Heart right ventricle (tissue), 16 donors: ENCODE measurements at regions not wholly inside any gene's neighbourhood (a gene's known extent, or its start where the extent isn't known, plus 50 kb on each side); places are given as distances from the start of the nearest gene placed in this dataset.

Experiments
- ATAC-seq, 8 donors: fragments of 200-7000 bp; cut with Tn5 transposase; one replicate each; pipeline ENCODE4 v1.9.1; 2020; ENCODE audit warnings: mild to moderate bottlenecking in 8 of 8, moderate library complexity in 8 of 8, moderate number of reproducible peaks in 1 of 8
- DNase-seq, 2 donors: peaks; one replicate each; pipeline ENCODE4 v3.0.0-alpha.2; 2020
- H3K27ac ChIP-seq, 10 donors: fragments of 200-600 bp; sonication (generic) in 2 of 10; one replicate each; pipeline versions ENCODE4 v1.5.0 to v1.8.0; 2020 to 2022; ENCODE audit warnings: mild to moderate bottlenecking in 3 of 10
- H3K27me3 ChIP-seq, 7 donors: fragments of 200-600 bp; one replicate each; pipeline ENCODE4 v1.8.0; 2021 to 2022; ENCODE audit warnings: mild to moderate bottlenecking in 2 of 7
- H3K36me3 ChIP-seq, 9 donors: fragments of 200-600 bp; sonication (generic) in 1 of 9; one replicate each; pipeline versions ENCODE4 v1.5.0 to v1.8.0; 2020 to 2022; ENCODE audit warnings: mild to moderate bottlenecking in 2 of 9
- H3K4me1 ChIP-seq, 9 donors: fragments of 200-600 bp; sonication (generic) in 1 of 9; one replicate each; pipeline versions ENCODE4 v1.5.0 to v1.8.0; 2020 to 2022; ENCODE audit warnings: mild to moderate bottlenecking in 4 of 9
- H3K4me3 ChIP-seq, 10 donors: fragments of 200-600 bp; sonication (generic) in 2 of 10; one replicate each; pipeline versions ENCODE4 v1.5.0 to v1.8.0; 2020 to 2022; ENCODE audit warnings: mild to moderate bottlenecking in 7 of 10, moderate library complexity in 2 of 10
- H3K9me3 ChIP-seq, 11 donors: fragments of 200-600 bp in 10 of 11; sonication (generic) in 2 of 11; one replicate each; pipeline versions ENCODE4 v1.5.0 to v1.8.0; 2013 to 2022; ENCODE audit warnings: mild to moderate bottlenecking in 2 of 11, control low read depth in 1 of 11, moderate library complexity in 1 of 11
- WGBS, 2 donors: extraction: QIAGEN DNeasy Blood & Tissue Kit; methylation state at CpG; one replicate each; pipeline ENCODE4 v1.1.7; 2013; ENCODE audit warnings: inconsistent platforms in 1 of 2; 5-methylcytosine and 5-hydroxymethylcytosine counted together
- intact Hi-C, 10 donors: fragments of 100-400 bp; cut with DNase I; formaldehyde crosslinking; loops; one replicate each; pipeline versions ENCODE4 v1.11.1 to v1.14.2; 2022
- TF ChIP-seq, protein P1 (sequence below), 9 donors: fragments of 200-600 bp; sonication (generic) in 2 of 9; IDR thresholded peaks; one replicate each; pipeline versions ENCODE4 v1.5.0 to v1.8.0; 2021 to 2022; ENCODE audit warnings: antibody characterized with exemption in 9 of 9, mild to moderate bottlenecking in 5 of 9, moderate library complexity in 1 of 9
- donor health status: Arrhythmogenic right ventricular cardiomyopathy.
- donor health status: ischemic (EF 13 %, LVEDD 7.1; RV severe dilation, severe dysfunction).
- donor health status: healthy with polysubstance abuse.
- donor health status: DM: no; HTN: yes; CAD: no.
- donor health status: DM: no; HTN: no; CAD: no.
- donor health status: ischemic (EF 25% LVEDD 6.9; RV normal size, moderate dysfunction).
- donor health status: ischemic (EF 25% LVEDD 5.7; RV mildly dilated, moderate dysfunction).
- donor health status: healthy.
- donor health status: DM: yes; HTN: yes; CAD: no.
- donor health status: Ischemic cardiomyopathy.
- donor health status: ischemic (EF 35%, LVEDD 5.7; RV mildly dilated, moderate dysfunction).
- donor health status: nonischemic (EF 11% LVEDD 7.7; RV severe dilation, severe dysfunction).
- donor health status: DM: yes; HTN: yes; CAD: no.
- donor health status: PGD.
- donor health status: ischemic (EF 29% LVEDD 5.4; RV normal size, mild dysfunction).
- donor health status: nonischemic (EF 23%, LVEDD 6.1; RV moderate dilation, normal function).

DNA sequence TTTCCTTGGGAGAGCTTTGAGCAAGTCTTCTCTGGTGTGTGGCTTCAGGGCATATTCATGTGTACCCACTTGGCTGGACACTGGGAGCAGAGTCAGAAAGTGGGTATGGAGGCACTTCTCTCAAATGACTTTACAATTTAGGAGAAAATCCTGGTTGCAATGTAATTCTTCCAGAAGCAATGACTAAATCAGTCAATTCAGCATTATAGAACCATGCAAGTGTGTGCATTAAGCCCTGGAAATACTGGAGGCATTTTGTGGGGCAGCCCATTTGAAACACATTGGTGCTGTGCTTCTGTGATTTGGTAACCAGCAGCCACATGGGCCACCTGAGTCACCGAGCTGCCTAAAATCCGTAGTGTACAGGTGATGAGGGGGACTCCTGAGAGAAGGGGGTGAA lies 94.6 kb upstream of the TAS2R1 start:
- 90 to 97% methylated on average over 2 of the region's 2 CpGs for WGBS, 2 donors
- Histone ChIP-seq H3K27ac (no peak overlapping the region), H3K27me3 (no peaks in the 10 kb centered on the region), H3K36me3 (no peaks in the 10 kb centered on the region), H3K9me3 (no peaks in the 10 kb centered on the region), H3K4me3 (no peak overlapping the region), H3K4me1 (no peaks in the 10 kb centered on the region)
- DNase-seq (no peak), ATAC-seq (no peak)
- TF ChIP-seq, protein P1, sequence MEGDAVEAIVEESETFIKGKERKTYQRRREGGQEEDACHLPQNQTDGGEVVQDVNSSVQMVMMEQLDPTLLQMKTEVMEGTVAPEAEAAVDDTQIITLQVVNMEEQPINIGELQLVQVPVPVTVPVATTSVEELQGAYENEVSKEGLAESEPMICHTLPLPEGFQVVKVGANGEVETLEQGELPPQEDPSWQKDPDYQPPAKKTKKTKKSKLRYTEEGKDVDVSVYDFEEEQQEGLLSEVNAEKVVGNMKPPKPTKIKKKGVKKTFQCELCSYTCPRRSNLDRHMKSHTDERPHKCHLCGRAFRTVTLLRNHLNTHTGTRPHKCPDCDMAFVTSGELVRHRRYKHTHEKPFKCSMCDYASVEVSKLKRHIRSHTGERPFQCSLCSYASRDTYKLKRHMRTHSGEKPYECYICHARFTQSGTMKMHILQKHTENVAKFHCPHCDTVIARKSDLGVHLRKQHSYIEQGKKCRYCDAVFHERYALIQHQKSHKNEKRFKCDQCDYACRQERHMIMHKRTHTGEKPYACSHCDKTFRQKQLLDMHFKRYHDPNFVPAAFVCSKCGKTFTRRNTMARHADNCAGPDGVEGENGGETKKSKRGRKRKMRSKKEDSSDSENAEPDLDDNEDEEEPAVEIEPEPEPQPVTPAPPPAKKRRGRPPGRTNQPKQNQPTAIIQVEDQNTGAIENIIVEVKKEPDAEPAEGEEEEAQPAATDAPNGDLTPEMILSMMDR (IDR thresholded peaks at IDR 0.05) = no peak
- intact Hi-C loops = no loop called here

DNA sequence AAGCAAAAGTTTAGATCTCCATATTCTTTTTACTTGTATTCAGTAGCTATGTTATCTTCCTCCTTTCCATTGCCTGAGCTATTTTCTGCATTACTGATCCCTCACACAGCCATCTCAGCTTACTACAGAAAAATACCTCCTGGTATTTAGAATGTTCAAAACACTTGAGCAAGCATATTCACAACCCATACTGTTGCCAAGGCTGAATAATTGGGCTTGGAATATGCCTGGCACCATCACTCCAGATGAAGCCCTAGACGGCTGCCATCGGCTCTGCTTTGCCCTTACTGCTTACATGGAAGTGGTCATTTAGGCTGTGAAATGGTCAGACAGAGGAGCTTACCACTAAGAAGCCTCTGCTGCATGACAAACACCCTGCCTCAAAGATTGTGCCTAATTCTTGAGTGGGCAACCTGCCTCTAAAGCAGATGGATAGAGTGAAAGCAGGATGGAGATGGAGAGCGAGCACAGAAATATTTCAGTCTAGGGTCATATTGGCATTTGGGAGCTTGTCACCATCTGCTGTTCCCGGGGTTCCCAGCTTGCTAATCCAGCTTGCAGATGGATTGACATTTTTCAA lies 92.5 kb upstream of the TAS2R1 start:
- Histone ChIP-seq H3K9me3 (no peaks in the 10 kb centered on the region), H3K4me3 (no peak overlapping the region), H3K36me3 (no peaks in the 10 kb centered on the region), H3K27me3 (no peaks in the 10 kb centered on the region), H3K27ac (no peak overlapping the region), H3K4me1 (no peaks in the 10 kb centered on the region)
- no peak for DNase-seq
- ATAC-seq = no peak
- 76 to 82% methylated on average over 4 of the region's 4 CpGs for WGBS, 2 donors
- TF ChIP-seq, protein P1 (IDR thresholded peaks at IDR 0.05) = no peak
- intact Hi-C loops = no loop called here

DNA sequence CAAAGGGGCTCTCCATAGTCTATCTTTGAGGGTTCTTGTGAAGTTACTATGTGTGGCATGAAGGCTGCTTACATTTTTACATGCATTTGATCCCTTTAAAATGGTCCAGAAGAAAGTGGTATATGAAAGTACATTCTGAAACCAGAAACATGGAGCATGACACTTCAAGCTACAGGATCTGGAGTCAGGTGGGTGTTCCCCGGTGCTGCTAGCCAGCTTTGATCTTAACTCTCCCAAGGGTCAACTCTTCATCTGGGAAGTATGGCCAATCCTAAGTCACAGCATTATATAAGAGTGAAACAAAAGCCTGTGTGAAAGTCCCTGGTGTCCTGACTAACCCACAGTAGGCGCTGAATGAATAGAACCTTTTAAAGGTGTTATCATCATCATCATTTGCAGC lies 91.0 kb upstream of the TAS2R1 start:
- 68 to 90% methylated on average over 2 of the region's 2 CpGs for WGBS, 2 donors
- H3K4me1 ChIP-seq = no peaks in the 10 kb centered on the region
- DNase-seq = no peak
- ATAC-seq = no peak
- no peaks in the 10 kb centered on the region for H3K36me3 ChIP-seq
- no peaks in the 10 kb centered on the region for H3K9me3 ChIP-seq
- no peak overlapping the region for H3K4me3 ChIP-seq
- TF ChIP-seq, protein P1 (IDR thresholded peaks at IDR 0.05) = no peak
- intact Hi-C loops = no loop called here
- no peak overlapping the region for H3K27ac ChIP-seq
- H3K27me3 ChIP-seq = no peaks in the 10 kb centered on the region

DNA sequence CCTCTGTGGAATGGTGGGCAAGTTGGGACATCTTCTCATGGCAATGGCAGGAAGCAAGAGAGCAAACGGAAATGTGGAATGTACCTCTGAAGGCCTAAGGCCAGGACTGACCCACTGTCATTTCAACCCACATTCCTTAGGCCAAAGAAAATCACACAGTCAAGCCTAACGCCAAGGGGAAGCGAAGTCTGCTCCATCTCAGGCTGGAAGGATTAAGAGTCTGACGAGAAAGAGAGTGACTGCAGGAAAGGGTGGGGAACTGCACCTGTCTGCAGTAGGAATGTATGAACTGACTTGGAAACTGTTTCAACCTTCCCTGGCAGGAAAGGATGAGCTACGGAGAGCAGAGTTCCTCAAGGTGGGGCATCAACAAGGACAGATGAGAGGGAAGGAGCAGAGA lies 90.2 kb upstream of the TAS2R1 start:
- Histone ChIP-seq H3K36me3 (no peaks in the 10 kb centered on the region), H3K4me3 (no peak overlapping the region), H3K27ac (no peak overlapping the region), H3K4me1 (no peaks in the 10 kb centered on the region), H3K9me3 (no peaks in the 10 kb centered on the region), H3K27me3 (no peaks in the 10 kb centered on the region)
- TF ChIP-seq, protein P1 (IDR thresholded peaks at IDR 0.05) = no peak
- DNase-seq = no peak
- ATAC-seq = no peak
- intact Hi-C loops = no loop called here
- WGBS, 2 donors = 76 to 85% methylated on average over 5 of the region's 5 CpGs
